Endothelial cell of umbilical vein (primary cell): ENCODE measurements at regions not wholly inside any gene's neighbourhood (a gene's known extent, or its start where the extent isn't known, plus 50 kb on each side); places are given as distances from the start of the nearest gene placed in this dataset.

ENCODE experiments used
- BruUV-seq: library from RNA; stranded (reverse); fragments of 400-500 nt; replicated peaks from 2 replicates; lab custom pipeline; 2021; lab: Mats Ljungman, UMichigan
- CTCF ChIA-PET: fragments of 300-600, 350-600 bp; sonication (Branson Sonifier 250); formaldehyde crosslinking; loops from one replicate; lab custom pipeline; 2021; ENCODE audit warnings: antibody characterized with exemption, inconsistent platforms; lab: Charles Lee
- POLR2A ChIA-PET: fragments of 300-600, 350-600 bp; sonication (Branson Sonifier 250); formaldehyde crosslinking; loops from one replicate; lab custom pipeline; 2021; ENCODE audit warnings: antibody characterized with exemption, inconsistent platforms; lab: Charles Lee
- DNase-seq: peaks from one replicate; pipeline ENCODE4 v3.0.0-alpha.2; 2011; ENCODE audit warnings: low read depth, low spot score
- FAIRE-seq: peaks from 2 replicates; lab custom pipeline; 2011; peaks lifted over from hg19 to GRCh38; lab: Jason Lieb, UNC
- H2AFZ ChIP-seq: 2 replicates; pipeline ENCODE4 v1.6.0; 2012; ENCODE audit warnings: low read depth, low read length, control low read depth, inconsistent platforms
- H3K27ac ChIP-seq: 2 replicates; pipeline ENCODE4 v1.5.1; 2011; ENCODE audit warnings: low read depth, mild to moderate bottlenecking, control low read depth, low read length, moderate library complexity; ENCODE audit not compliant: insufficient read depth
- H3K27me3 ChIP-seq, 2 experiments: 2 replicates each; pipeline versions ENCODE4 v1.6.0 to v1.6.1; 2011; ENCODE audit warnings: low read length in 2 of 2, mixed read lengths in 1 of 2; ENCODE audit not compliant: control insufficient read depth in 2 of 2, insufficient read depth in 2 of 2
- H3K36me3 ChIP-seq, 2 experiments: 2 replicates in 1 of 2; 3 replicates in 1 of 2; pipeline ENCODE4 v1.5.1; 2011; ENCODE audit warnings: low read length in 2 of 2, mild to moderate bottlenecking in 1 of 2, moderate library complexity in 1 of 2; ENCODE audit not compliant: control insufficient read depth in 2 of 2, insufficient read depth in 2 of 2; ENCODE audit errors: extremely low read depth in 1 of 2
- H3K4me1 ChIP-seq: 3 replicates; pipeline ENCODE4 v1.5.1; 2011; ENCODE audit warnings: mild to moderate bottlenecking, low read length; ENCODE audit not compliant: control insufficient read depth, insufficient read depth; ENCODE audit errors: extremely low read depth
- H3K4me2 ChIP-seq: 2 replicates; pipeline ENCODE4 v1.6.1; 2011; ENCODE audit warnings: low read length, control low read depth, mixed read lengths; ENCODE audit not compliant: insufficient read depth
- H3K4me3 ChIP-seq, 3 experiments: fragments of 200-600 bp in 1 of 3; sonication (generic), shearing (Covaris generic) in 1 of 3; replicated peaks in 1 of 3; 2 replicates each; pipeline ENCODE4 v1.5.1; 2011 to 2016; ENCODE audit warnings: control low read depth in 3 of 3, low read length in 3 of 3, mild to moderate bottlenecking in 2 of 3, inconsistent platforms in 1 of 3, low read depth in 1 of 3, moderate library complexity in 1 of 3; ENCODE audit not compliant: insufficient read depth in 1 of 3
- H3K79me2 ChIP-seq: 2 replicates; pipeline ENCODE4 v1.6.0; 2012; ENCODE audit warnings: low read length, inconsistent platforms; ENCODE audit not compliant: control insufficient read depth, insufficient read depth
- H3K9ac ChIP-seq: replicated peaks from 2 replicates; pipeline ENCODE3; 2011; ENCODE audit warnings: low read length, control low read depth; ENCODE audit not compliant: insufficient read depth; ENCODE audit errors: extremely low read depth
- H3K9me1 ChIP-seq: replicated peaks from 3 replicates; pipeline ENCODE4 v1.6.0; 2011; ENCODE audit warnings: mild to moderate bottlenecking, low read length; ENCODE audit not compliant: control insufficient read depth, insufficient read depth; ENCODE audit errors: extremely low read depth
- H3K9me3 ChIP-seq: replicated peaks from 2 replicates; pipeline ENCODE4 v1.5.1; 2012; ENCODE audit warnings: low read length, inconsistent platforms; ENCODE audit not compliant: control insufficient read depth, insufficient read depth
- H4K20me1 ChIP-seq: replicated peaks from 2 replicates; pipeline ENCODE3; 2011; ENCODE audit warnings: mild to moderate bottlenecking, low read length; ENCODE audit not compliant: control insufficient read depth, insufficient read depth; ENCODE audit errors: extremely low read depth
- CTCF ChIP-seq, 2 donors: IDR thresholded peaks; 1 replicate in 1 of 2; 2 replicates in 1 of 2; pipeline ENCODE4 v1.5.1; 2011; ENCODE audit warnings: low read length in 2 of 2, mild to moderate bottlenecking in 2 of 2, moderate library complexity in 2 of 2, control low read depth in 1 of 2, inconsistent platforms in 1 of 2, low read depth in 1 of 2; ENCODE audit not compliant: insufficient read depth in 1 of 2; ENCODE audit errors: extremely low read depth in 1 of 2
- EZH2 ChIP-seq: IDR thresholded peaks from 2 replicates; pipeline ENCODE4 v1.6.1; 2012; ENCODE audit warnings: borderline replicate concordance, low read depth, mild to moderate bottlenecking, moderate library complexity, low read length, inconsistent platforms; ENCODE audit not compliant: severe bottlenecking
- FOS ChIP-seq: IDR thresholded peaks from 2 replicates; pipeline ENCODE4 v1.6.1; 2011; ENCODE audit warnings: mild to moderate bottlenecking, low read length, moderate library complexity, borderline replicate concordance; ENCODE audit not compliant: insufficient read depth
- GATA2 ChIP-seq: IDR thresholded peaks from 2 replicates; pipeline ENCODE4 v1.7.0; 2011; ENCODE audit warnings: low read depth, mild to moderate bottlenecking, moderate library complexity, mixed read lengths, low read length; ENCODE audit not compliant: insufficient read length, insufficient read depth
- JUN ChIP-seq: IDR thresholded peaks from 2 replicates; pipeline ENCODE4 v1.6.1; 2011; ENCODE audit warnings: borderline replicate concordance, low read depth; ENCODE audit not compliant: insufficient read length, insufficient read depth
- MAX ChIP-seq: IDR thresholded peaks from 2 replicates; pipeline ENCODE4 v1.6.1; 2011; ENCODE audit not compliant: insufficient read depth, insufficient read length
- MYC ChIP-seq: IDR thresholded peaks from one replicate; pipeline ENCODE4 v1.6.1; 2011; ENCODE audit warnings: mild to moderate bottlenecking, low read depth, low read length
- POLR2A ChIP-seq: IDR thresholded peaks from 2 replicates; pipeline ENCODE4 v1.6.1; 2012; ENCODE audit warnings: low read depth, mild to moderate bottlenecking, control low read depth, low read length
- POLR2AphosphoS5 ChIP-seq: IDR thresholded peaks from 2 replicates; pipeline ENCODE4 v1.6.1; 2012; ENCODE audit warnings: low read depth, mild to moderate bottlenecking, control low read depth, low read length, moderate library complexity; ENCODE audit not compliant: insufficient read depth
- dilution Hi-C: fragments of 300-500 bp; cut with MboI; formaldehyde crosslinking; loops from one replicate; pipeline ENCODE4 v1.15.0; 2019; ENCODE audit warnings: low sequenced_read_pairs; ENCODE audit not compliant: extremely low pct_ligation_motif_present
- intact Hi-C: fragments of 100-400 bp; cut with micrococcal nuclease; formaldehyde crosslinking; loops from one replicate; pipeline ENCODE4 v1.10.0; 2022

- no peak overlapping the region for H2AFZ ChIP-seq
- H3K9me1 ChIP-seq: no peaks in the 10 kb centered on the region
- ChIA-PET POLR2A (no interaction called here), CTCF (no interaction called here)
- no peaks in the 10 kb centered on the region for H3K79me2 ChIP-seq
- no peaks in the 10 kb centered on the region for H3K27me3 ChIP-seq
- intact Hi-C loops (no loop called here), dilution Hi-C loops (no loop called here)
- TF ChIP-seq CTCF (IDR thresholded peaks at IDR 0.05; ENCODE audit: extremely low read depth in 1 of 2, insufficient read depth in 1 of 2, low read depth in 1 of 2, low read length in 2 of 2): no peak
- TF ChIP-seq EZH2: no peak
- no peak for TF ChIP-seq JUN
- no peak for TF ChIP-seq POLR2A
- TF ChIP-seq POLR2AphosphoS5: no peak
- TF ChIP-seq MAX: no peak
- no peak for TF ChIP-seq MYC
- no peak for TF ChIP-seq GATA2
- no peak for TF ChIP-seq FOS
- H3K36me3 ChIP-seq: no peaks in the 10 kb centered on the region
- no peaks in the 10 kb centered on the region for H4K20me1 ChIP-seq
- FAIRE-seq (no peak), DNase-seq (no peak)
- no TSS peak for BruUV-seq
- H3K9ac ChIP-seq: no peak overlapping the region
- no peak overlapping the region for H3K27ac ChIP-seq
- no peak overlapping the region for H3K4me2 ChIP-seq
- H3K4me3 ChIP-seq: no peak overlapping the region
- H3K9me3 ChIP-seq: no peaks in the 10 kb centered on the region
- no peaks in the 10 kb centered on the region for H3K4me1 ChIP-seq
Observed at GRCh38 chr16:17861981-17862479, 391.3 kb upstream of the XYLT1 start.
